ENCODE measurements at regions not wholly inside any gene's neighbourhood (a gene's known extent, or its start where the extent isn't known, plus 50 kb on each side); places are given as distances from the start of the nearest gene placed in this dataset.

DNA sequence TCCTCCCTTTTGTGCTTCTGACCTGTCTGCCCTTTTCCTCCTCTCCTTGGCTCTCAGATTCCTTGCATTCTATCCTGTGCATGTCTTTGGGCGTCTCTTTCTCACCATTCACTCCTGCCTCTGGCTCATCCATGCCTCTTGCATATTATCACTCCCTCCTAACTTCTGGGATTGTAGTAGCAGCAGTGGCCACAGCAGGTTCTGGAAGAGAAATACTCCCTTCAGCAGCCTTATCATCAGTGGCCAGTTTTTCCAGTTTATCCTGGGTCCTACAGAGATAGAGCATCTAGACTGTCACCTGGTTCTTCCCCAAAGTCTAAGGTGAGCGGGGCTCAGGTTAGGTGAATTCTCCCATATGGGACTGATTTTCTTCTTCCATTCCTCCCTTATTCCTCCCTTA lies 354.0 kb upstream of the CCL2 start:
- no peak overlapping the region for H3K4me3 ChIP-seq (ENCODE audit: low read depth, low read length)
- no peak overlapping the region for H2AFZ ChIP-seq (ENCODE audit: low read length, unreplicated experiment)
- H3K79me2 ChIP-seq (ENCODE audit: control insufficient read depth, insufficient read depth, low read length, unreplicated experiment), result no peaks in the 10 kb centered on the region
- H3K36me3 ChIP-seq (ENCODE audit: insufficient read depth, low read length), result no peaks in the 10 kb centered on the region
- H3K27me3 ChIP-seq (ENCODE audit: insufficient read depth, low read length), result no peaks in the 10 kb centered on the region
- H3K4me1 ChIP-seq (ENCODE audit: control insufficient read depth, insufficient read depth, low read length, unreplicated experiment), result no peaks in the 10 kb centered on the region
- no peak overlapping the region for H3K27ac ChIP-seq (ENCODE audit: low read depth, low read length)

DNA sequence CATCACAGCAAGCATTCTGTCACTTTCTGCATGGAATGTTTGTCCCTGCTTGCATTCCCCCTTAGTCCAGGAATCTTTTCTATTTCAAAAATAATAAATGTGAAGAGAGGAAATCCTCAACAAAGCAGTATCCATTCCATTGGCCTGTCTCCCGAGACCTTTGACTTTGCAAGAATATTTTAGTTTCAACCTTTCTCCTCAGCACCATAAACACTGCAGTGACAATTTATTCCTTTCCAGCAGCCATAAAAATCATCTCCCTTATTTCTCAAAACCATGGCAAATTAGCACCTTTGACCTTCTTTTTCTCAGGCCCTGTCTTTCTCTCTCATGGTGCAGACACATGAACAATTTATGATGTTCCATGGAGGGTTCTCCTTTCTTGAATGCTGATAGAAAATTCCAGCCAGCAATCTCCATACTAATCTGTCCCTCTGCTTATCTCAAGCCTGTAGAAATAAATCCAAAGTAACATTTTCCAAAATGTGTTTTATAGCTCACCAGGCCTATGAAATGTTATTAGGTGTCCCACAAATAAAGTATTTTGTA lies 352.1 kb upstream of the CCL2 start:
- H3K79me2 ChIP-seq (ENCODE audit: control insufficient read depth, insufficient read depth, low read length, unreplicated experiment), result no peaks in the 10 kb centered on the region
- H3K4me3 ChIP-seq (ENCODE audit: low read depth, low read length), result no peak overlapping the region
- no peaks in the 10 kb centered on the region for H3K4me1 ChIP-seq (ENCODE audit: control insufficient read depth, insufficient read depth, low read length, unreplicated experiment)
- H3K36me3 ChIP-seq (ENCODE audit: insufficient read depth, low read length), result no peaks in the 10 kb centered on the region
- H2AFZ ChIP-seq (ENCODE audit: low read length, unreplicated experiment), result no peak overlapping the region
- H3K27ac ChIP-seq (ENCODE audit: low read depth, low read length), result no peak overlapping the region
- no peaks in the 10 kb centered on the region for H3K27me3 ChIP-seq (ENCODE audit: insufficient read depth, low read length)

DNA sequence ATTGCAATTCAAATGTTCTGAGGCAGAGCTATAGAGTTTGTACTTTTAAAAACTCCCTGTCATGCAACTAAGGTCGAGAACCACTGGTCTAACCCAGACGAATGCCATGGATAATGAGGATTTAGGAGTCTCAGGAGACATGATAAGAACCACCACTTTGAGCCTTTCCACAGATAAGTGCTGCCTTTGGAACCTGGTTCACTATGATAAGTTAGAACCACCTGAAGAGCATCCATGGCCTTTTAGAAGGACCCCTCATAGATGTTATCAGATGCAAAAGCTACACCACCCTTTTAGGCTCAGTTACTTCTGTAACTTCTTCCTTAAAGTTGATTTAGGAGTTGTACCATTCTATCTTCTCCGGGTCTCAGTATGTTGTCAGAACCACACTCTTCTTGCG lies 350.6 kb upstream of the CCL2 start:
- H3K79me2 ChIP-seq (ENCODE audit: control insufficient read depth, insufficient read depth, low read length, unreplicated experiment), result no peaks in the 10 kb centered on the region
- no peaks in the 10 kb centered on the region for H3K36me3 ChIP-seq (ENCODE audit: insufficient read depth, low read length)
- no peaks in the 10 kb centered on the region for H3K27me3 ChIP-seq (ENCODE audit: insufficient read depth, low read length)
- H3K4me1 ChIP-seq (ENCODE audit: control insufficient read depth, insufficient read depth, low read length, unreplicated experiment), result no peaks in the 10 kb centered on the region
- no peak overlapping the region for H3K4me3 ChIP-seq (ENCODE audit: low read depth, low read length)
- no peak overlapping the region for H3K27ac ChIP-seq (ENCODE audit: low read depth, low read length)
- no peak overlapping the region for H2AFZ ChIP-seq (ENCODE audit: low read length, unreplicated experiment)

DNA sequence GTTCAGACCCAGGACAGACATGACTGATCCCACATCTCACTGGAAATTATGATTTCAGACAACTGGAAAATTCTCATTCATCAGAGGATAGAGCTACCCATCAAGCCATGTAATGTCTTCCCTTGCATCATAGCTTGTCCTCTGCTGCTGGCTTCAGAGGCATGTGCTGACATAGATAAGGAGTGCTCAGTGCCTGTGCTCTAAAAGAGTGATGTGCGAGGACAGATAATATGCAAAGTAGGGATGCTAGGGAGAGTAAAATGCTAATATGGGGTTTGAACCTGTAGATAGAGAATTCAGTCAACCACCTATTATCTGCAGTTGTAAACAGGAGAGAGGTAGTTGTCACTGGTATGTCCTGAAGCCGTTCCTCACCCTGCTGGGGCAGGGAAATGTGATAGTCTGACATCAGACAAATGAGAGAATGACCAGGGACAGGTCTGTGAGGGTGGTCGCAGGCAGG lies 349.7 kb upstream of the CCL2 start:
- Histone ChIP-seq H3K27me3 (ENCODE audit: insufficient read depth, low read length) (no peaks in the 10 kb centered on the region), H3K4me3 (ENCODE audit: low read depth, low read length) (no peak overlapping the region), H3K4me1 (ENCODE audit: control insufficient read depth, insufficient read depth, low read length, unreplicated experiment) (no peaks in the 10 kb centered on the region), H3K27ac (ENCODE audit: low read depth, low read length) (no peak overlapping the region), H2AFZ (ENCODE audit: low read length, unreplicated experiment) (no peak overlapping the region), H3K36me3 (ENCODE audit: insufficient read depth, low read length) (no peaks in the 10 kb centered on the region), H3K79me2 (ENCODE audit: control insufficient read depth, insufficient read depth, low read length, unreplicated experiment) (no peaks in the 10 kb centered on the region)

DNA sequence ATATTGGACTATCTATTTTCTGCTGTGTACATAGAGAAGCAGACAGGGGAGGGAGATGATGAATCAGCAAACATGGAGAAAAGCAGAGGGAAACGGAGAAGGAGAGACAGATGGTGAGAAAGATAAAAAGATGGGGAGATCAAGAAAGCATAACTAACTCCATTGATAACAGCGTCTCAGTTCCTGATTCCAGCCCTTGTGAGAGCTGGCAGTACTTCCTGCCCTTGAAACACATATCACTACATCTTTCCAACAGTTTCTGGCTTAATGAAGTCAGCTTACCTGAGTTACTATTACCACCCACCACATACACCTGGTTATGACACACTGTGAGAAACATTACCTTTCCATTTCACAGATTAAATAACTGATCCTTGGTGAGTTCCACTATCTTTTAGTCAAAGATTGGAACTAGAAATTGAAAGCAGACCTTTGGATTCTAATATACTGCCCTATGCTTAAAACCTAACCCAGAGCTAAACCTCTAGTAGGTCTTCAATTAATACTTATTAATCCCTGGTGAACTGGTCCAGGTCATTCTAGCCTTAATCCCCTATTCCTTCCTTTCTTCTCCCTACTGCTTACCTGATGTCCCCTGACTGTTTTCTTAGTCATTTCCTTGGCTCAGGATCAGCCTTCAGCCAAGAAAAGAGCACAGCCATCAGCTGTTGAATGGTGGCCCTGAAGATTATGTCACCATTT lies 346.6 kb upstream of the CCL2 start:
- Histone ChIP-seq H3K4me3 (ENCODE audit: low read depth, low read length) (no peak overlapping the region), H3K4me1 (ENCODE audit: control insufficient read depth, insufficient read depth, low read length, unreplicated experiment) (no peaks in the 10 kb centered on the region), H3K36me3 (ENCODE audit: insufficient read depth, low read length) (no peaks in the 10 kb centered on the region), H3K27ac (ENCODE audit: low read depth, low read length) (no peak overlapping the region), H3K79me2 (ENCODE audit: control insufficient read depth, insufficient read depth, low read length, unreplicated experiment) (no peaks in the 10 kb centered on the region), H2AFZ (ENCODE audit: low read length, unreplicated experiment) (no peak overlapping the region), H3K27me3 (ENCODE audit: insufficient read depth, low read length) (no peaks in the 10 kb centered on the region)

DNA sequence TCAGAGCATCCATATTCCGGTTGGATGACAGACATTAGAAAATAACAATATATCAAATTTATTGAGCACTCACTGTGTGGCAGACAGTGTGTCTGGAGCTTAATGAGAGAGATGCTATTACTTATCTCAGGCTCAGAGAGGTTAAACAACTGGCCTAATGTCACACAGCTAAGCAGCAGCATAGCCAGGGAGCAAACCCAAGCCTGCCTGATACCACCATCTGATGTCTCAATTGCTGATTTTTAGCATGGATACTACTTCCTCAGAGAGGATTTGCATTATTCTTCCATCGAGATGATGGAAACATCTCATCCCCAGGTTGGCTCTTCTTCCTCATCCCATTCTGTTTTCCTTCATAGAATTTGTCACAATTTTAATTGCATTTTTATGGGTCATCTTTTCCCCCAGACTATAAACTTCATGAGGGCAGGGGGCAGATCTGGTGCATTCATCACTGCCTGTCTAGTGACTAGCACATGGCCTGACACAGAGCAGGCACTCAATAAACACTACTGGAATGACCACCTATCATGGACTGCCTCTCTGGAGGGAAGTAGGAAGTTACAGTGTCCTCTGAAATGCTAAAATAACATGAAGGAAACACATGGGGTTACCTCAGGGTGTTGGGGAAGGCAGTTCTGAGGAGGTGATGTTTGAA lies 344.8 kb upstream of the CCL2 start:
- Histone ChIP-seq H3K27ac (ENCODE audit: low read depth, low read length) (no peak overlapping the region), H3K27me3 (ENCODE audit: insufficient read depth, low read length) (no peaks in the 10 kb centered on the region), H2AFZ (ENCODE audit: low read length, unreplicated experiment) (no peak overlapping the region), H3K4me1 (ENCODE audit: control insufficient read depth, insufficient read depth, low read length, unreplicated experiment) (no peaks in the 10 kb centered on the region), H3K79me2 (ENCODE audit: control insufficient read depth, insufficient read depth, low read length, unreplicated experiment) (no peaks in the 10 kb centered on the region), H3K4me3 (ENCODE audit: low read depth, low read length) (no peak overlapping the region), H3K36me3 (ENCODE audit: insufficient read depth, low read length) (no peaks in the 10 kb centered on the region)

DNA sequence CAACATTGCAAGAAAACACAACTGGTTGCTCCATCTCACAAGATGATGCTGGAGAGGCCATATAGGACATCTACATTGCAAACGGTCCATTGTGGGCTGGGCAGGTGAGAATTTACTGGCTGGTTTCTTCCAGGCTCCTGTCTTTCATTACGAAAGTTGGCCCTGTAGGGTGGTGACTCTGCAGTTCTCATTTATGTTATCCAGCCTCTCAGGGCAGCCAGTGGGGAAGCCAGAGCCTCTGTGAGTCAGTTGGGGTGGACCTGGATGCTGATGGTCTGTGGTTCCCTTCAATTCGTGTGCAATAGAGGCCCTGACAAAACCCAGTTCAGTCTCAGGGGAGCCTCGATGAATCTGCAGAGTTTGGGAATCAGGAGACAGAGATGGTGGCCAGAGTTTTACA lies 341.0 kb upstream of the CCL2 start:
- no peaks in the 10 kb centered on the region for H3K4me1 ChIP-seq (ENCODE audit: control insufficient read depth, insufficient read depth, low read length, unreplicated experiment)
- H3K27ac ChIP-seq (ENCODE audit: low read depth, low read length), result no peak overlapping the region
- H3K27me3 ChIP-seq (ENCODE audit: insufficient read depth, low read length), result no peaks in the 10 kb centered on the region
- H3K36me3 ChIP-seq (ENCODE audit: insufficient read depth, low read length), result no peaks in the 10 kb centered on the region
- H3K79me2 ChIP-seq (ENCODE audit: control insufficient read depth, insufficient read depth, low read length, unreplicated experiment), result no peaks in the 10 kb centered on the region
- H2AFZ ChIP-seq (ENCODE audit: low read length, unreplicated experiment), result no peak overlapping the region
- H3K4me3 ChIP-seq (ENCODE audit: low read depth, low read length), result no peak overlapping the region

DNA sequence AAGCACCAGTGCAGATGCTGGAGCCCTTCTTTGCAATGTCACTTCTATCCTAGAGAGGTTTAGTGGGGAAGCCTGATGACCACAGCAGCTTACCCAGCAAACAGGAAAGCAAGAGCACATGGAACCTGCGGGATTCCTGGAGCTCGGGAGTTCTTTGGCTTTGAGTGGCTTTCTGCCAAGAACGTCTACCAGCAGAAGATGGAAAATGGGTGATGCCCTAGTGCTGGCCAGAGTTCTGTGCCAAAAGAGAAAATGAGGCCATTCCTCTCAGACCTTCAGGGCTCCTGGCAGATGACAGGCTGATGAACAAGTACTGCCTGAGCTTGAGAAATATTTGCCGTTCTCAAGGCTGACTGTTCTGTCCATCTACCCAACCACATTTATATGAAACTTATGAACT lies 332.1 kb upstream of the CCL2 start:
- no peak overlapping the region for H2AFZ ChIP-seq (ENCODE audit: low read length, unreplicated experiment)
- no peaks in the 10 kb centered on the region for H3K27me3 ChIP-seq (ENCODE audit: insufficient read depth, low read length)
- H3K4me3 ChIP-seq (ENCODE audit: low read depth, low read length), result no peak overlapping the region
- H3K4me1 ChIP-seq (ENCODE audit: control insufficient read depth, insufficient read depth, low read length, unreplicated experiment), result no peaks in the 10 kb centered on the region
- no peaks in the 10 kb centered on the region for H3K79me2 ChIP-seq (ENCODE audit: control insufficient read depth, insufficient read depth, low read length, unreplicated experiment)
- H3K27ac ChIP-seq (ENCODE audit: low read depth, low read length), result no peak overlapping the region
- no peaks in the 10 kb centered on the region for H3K36me3 ChIP-seq (ENCODE audit: insufficient read depth, low read length)

DNA sequence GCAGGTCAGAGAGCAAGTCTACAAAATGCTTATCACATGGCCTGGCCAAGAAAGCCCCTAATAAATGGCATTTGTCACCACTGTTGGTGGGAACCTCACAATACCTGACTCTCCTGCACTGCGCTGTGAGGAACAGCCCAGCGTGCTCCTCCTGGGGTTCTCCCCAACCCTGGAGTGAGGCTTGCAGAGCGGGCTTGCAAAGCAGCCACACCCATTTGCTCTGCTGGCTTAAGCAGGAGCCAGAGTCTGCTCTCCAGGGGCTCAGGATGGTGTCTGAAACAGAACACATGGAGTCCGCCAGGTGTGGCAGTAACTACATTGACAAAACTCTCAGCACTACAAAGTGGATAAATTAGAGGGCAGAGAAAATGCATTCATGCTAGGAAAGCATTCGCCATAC lies 331.0 kb upstream of the CCL2 start:
- no peaks in the 10 kb centered on the region for H3K36me3 ChIP-seq (ENCODE audit: insufficient read depth, low read length)
- no peaks in the 10 kb centered on the region for H3K4me1 ChIP-seq (ENCODE audit: control insufficient read depth, insufficient read depth, low read length, unreplicated experiment)
- H3K27me3 ChIP-seq (ENCODE audit: insufficient read depth, low read length), result no peaks in the 10 kb centered on the region
- no peak overlapping the region for H3K27ac ChIP-seq (ENCODE audit: low read depth, low read length)
- H3K79me2 ChIP-seq (ENCODE audit: control insufficient read depth, insufficient read depth, low read length, unreplicated experiment), result no peaks in the 10 kb centered on the region
- H2AFZ ChIP-seq (ENCODE audit: low read length, unreplicated experiment), result no peak overlapping the region
- H3K4me3 ChIP-seq (ENCODE audit: low read depth, low read length), result no peak overlapping the region

DNA sequence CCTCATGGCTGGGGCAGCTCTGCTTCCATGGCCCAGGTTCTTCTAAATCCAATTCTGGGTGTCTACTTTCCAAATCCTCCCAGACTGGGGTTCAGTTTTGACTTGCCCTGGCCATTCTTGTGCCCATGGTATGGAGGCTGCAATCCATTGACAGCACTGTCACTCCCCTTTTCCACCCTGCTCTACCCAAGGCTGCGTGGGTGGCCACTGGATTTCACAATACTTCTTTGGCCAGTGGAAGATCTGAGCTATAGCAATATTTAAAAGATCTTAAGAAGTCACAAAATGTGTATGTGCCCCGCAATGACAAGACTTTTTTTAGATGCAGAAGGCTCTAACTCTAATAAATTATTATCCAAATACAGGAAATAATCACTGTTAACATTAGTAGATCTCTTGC lies 329.4 kb upstream of the CCL2 start:
- Histone ChIP-seq H3K4me3 (ENCODE audit: low read depth, low read length) (no peak overlapping the region), H3K4me1 (ENCODE audit: control insufficient read depth, insufficient read depth, low read length, unreplicated experiment) (no peaks in the 10 kb centered on the region), H3K27ac (ENCODE audit: low read depth, low read length) (no peak overlapping the region), H3K27me3 (ENCODE audit: insufficient read depth, low read length) (no peaks in the 10 kb centered on the region), H3K36me3 (ENCODE audit: insufficient read depth, low read length) (no peaks in the 10 kb centered on the region), H3K79me2 (ENCODE audit: control insufficient read depth, insufficient read depth, low read length, unreplicated experiment) (no peaks in the 10 kb centered on the region), H2AFZ (ENCODE audit: low read length, unreplicated experiment) (no peak overlapping the region)

DNA sequence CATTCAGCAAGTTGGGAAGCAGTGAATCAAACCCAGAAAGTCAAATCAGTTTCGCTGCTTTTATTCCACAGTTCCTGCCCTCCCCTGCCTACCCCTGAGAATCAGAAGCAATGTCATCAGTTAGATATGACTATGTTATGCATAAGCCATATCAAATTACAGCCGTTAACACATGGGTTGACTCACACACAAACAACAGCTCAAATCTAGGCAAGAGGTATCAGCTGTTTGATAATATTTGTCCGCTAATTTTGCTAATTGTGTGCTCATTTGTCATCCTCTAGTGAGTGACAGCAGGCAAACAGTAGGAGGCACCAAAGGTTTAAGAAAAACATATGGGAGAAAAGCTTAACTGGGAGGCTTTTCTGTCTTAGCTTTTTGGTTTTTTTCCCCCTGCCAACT lies 327.4 kb upstream of the CCL2 start:
- H3K36me3 ChIP-seq (ENCODE audit: insufficient read depth, low read length), result no peaks in the 10 kb centered on the region
- no peak overlapping the region for H2AFZ ChIP-seq (ENCODE audit: low read length, unreplicated experiment)
- no peaks in the 10 kb centered on the region for H3K4me1 ChIP-seq (ENCODE audit: control insufficient read depth, insufficient read depth, low read length, unreplicated experiment)
- H3K27ac ChIP-seq (ENCODE audit: low read depth, low read length), result no peak overlapping the region
- no peaks in the 10 kb centered on the region for H3K27me3 ChIP-seq (ENCODE audit: insufficient read depth, low read length)
- no peak overlapping the region for H3K4me3 ChIP-seq (ENCODE audit: low read depth, low read length)
- no peaks in the 10 kb centered on the region for H3K79me2 ChIP-seq (ENCODE audit: control insufficient read depth, insufficient read depth, low read length, unreplicated experiment)
